Germinal center (tissue), 1 donor: ENCODE measurements at regions not wholly inside any gene's neighbourhood (a gene's known extent, or its start where the extent isn't known, plus 50 kb on each side); places are given as distances from the start of the nearest gene placed in this dataset.

ENCODE experiments used
- DNase-seq: peaks from one replicate; pipeline ENCODE4 v3.0.0; 2012; ENCODE audit warnings: mixed read lengths, low spot score

DNA sequence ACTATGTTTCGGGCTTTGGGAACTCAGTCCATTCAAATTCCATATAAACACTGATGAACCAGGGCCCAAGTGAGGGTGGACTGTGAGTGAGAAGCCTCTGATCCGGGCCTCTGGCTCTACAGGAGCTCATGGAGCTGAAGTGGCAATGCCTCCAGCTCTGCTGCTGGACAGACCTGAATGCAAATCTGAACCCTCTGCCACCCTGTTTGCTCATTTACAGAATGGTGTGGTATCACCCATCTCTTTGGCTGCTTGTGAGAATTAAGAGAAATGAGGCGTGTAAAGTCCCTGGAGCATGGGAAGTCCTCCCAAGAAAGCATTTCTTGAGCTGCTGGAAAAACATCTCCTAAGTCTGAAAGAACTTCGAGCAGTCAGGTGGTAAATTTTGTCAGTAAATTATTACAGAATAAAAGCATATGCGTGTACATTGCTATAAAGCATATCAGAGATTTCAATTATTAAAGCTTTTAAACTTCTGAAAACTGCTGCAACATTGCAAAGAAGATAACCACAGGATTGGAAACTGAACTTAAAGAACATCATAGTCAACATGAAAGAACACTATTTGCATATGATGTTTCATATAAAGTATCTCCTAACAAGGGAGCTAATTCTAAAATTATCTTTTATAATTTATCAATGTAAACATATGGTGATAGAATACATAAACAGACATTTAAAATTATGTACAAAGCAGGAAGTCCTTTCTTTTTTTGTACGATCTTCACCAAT, 369.0 kb downstream of the UQCRFS1 start:
- no peak for DNase-seq

- DNase-seq = no peak
Observed at GRCh38 chr19:28841531-28841930, 371.4 kb downstream of the UQCRFS1 start.

DNA sequence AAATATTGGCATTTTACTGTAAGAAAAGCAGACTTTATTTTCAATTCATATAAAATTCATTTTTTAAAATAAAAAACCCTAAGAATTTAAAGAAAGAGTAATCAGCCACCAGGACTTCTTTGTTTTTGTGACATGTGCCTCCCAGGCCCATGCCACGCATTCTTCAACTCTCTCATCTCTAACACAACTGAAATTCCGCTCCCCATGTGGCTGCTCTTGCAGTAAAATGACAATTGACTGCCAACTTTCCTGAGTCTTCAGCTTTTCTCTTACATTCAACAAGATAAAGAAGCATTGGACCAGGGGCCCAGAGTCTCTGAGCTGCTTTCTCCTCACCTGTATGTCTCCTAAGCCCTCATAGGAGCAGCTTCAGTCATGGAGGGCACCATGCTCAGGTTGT, 372.1 kb downstream of the UQCRFS1 start:
- no peak for DNase-seq

DNA sequence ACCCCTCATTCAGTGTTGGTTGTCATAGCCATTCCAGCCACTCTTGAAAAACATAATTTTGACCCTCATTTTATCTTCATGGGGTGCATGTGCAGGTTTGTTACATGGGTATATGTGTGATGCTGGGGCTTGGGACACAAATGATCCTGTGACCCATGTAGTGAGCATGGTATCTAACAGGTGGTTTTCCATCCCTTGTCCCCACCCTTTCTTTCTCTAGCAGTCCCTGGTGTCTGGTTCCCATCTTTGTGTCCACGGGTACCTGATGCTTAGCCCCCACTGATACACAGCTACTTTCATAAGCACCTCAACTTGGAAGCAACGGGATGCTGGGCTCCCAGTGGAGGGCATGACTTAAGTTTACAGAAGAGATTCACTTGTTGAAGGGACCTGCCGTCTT, 373.5 kb downstream of the UQCRFS1 start:
- no peak for DNase-seq

DNA sequence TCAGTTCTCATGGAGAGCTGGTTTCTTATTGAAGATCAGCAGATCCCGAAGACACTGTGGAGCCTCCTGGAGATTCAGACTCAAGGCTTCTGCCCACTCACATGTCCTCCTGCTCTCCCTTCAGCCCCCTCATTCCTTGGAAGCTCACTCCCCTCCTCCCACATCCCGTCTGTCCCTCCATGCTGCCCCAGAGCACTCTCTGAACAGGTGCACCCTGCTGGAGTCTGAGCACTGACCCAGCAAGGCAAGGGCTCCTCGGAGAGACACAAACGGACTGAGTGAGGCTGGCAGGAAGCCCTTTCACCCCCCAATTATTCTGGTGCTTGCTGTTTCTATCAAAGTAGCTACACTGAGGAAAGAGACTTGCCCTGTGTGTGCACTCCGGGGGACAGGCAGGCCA, 374.0 kb downstream of the UQCRFS1 start:
- no peak for DNase-seq

GRCh38 chr19:28836421-28836820, 376.5 kb downstream of the UQCRFS1 start:
- DNase-seq = no peak

DNA sequence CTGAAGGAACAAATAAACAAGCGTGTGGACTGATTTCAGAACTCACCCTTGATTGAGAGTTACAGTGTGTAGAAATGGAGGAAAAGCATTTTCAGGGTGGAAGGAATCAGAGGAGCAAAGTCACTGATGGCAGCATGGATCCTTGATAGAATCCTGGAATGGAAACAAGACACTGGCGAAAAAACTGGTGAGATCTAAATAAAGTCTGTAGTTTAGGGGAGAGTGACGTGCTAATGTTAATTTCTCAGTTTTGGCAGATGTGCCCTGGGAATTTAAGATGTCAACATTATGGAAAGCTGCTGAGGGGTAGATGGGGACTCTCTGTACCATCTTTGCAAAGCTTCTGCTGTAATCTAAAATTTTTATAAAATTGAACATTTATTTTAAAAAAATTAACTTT, 378.0 kb downstream of the UQCRFS1 start:
- DNase-seq = no peak

- DNase-seq = no peak
Observed at GRCh38 chr19:28831462-28831861, 381.5 kb downstream of the UQCRFS1 start.

GRCh38 chr19:28829762-28830161, 383.2 kb downstream of the UQCRFS1 start:
- DNase-seq = no peak

DNA sequence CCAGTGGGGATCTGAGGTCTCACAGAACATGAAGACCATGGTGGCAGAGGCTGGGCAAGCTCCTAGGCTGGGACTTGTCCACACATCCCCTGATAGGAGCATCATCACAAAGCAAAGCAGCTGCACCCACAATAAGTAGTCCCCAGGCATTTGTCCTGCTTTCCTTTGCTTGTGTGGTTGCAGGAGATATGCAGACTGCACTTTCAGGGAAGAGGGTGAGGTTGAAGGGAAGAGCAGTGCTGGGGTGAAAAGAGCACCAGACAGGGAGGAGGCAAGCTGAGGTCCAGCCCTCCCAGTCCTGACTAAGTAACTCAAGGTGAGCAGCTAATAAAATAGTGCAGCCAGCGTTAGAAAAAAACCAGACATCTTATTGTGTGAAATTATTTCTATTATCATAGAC, 383.6 kb downstream of the UQCRFS1 start:
- no peak for DNase-seq

GRCh38 chr19:28828276-28828870, 384.6 kb downstream of the UQCRFS1 start:
- no peak for DNase-seq

DNA sequence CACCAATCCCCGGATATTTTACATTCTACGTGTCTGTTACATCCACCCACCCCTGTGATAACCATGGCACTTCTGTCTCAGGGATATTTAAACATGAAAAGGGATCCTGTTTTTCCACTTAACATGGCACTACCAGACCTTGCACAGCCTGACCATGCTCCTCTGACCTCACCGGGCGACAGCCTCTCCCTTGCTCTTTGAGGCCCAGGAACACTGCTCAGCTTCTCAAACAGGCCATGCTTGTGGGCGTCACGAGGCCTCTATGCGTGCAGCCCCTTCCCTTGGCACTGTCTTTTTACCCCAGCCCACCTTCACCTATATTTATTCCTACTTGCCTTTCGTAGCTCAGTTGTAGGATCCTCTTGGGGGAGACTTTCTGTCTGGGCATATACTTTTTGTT, 385.6 kb downstream of the UQCRFS1 start:
- no peak for DNase-seq

GRCh38 chr19:28823338-28823961, 389.5 kb downstream of the UQCRFS1 start:
- DNase-seq = no peak

- DNase-seq = no peak
Observed at GRCh38 chr19:28820289-28820688, 392.7 kb downstream of the UQCRFS1 start.

DNA sequence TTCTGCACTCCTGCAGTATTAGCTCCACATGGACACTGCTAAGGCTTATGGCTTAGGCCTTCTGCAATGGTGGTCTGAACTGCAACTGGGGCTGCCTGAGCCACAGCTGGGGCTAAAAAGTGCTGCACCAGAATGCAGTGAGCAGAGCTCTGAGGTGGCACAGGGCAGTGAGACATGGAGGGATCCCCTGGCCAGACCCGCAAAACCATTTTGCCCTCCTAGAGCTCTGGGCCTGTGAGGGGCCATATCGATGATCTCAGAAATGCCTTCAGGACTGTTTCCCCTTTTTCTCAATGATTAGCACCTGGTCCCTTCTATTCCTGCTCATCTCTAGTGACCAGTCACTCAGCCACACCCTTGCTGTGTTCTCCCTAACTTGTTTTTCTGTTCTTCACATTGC, 397.7 kb downstream of the UQCRFS1 start:
- DNase-seq = no peak

- no peak for DNase-seq
Observed at GRCh38 chr19:28794301-28794700, 418.6 kb downstream of the UQCRFS1 start.

DNA sequence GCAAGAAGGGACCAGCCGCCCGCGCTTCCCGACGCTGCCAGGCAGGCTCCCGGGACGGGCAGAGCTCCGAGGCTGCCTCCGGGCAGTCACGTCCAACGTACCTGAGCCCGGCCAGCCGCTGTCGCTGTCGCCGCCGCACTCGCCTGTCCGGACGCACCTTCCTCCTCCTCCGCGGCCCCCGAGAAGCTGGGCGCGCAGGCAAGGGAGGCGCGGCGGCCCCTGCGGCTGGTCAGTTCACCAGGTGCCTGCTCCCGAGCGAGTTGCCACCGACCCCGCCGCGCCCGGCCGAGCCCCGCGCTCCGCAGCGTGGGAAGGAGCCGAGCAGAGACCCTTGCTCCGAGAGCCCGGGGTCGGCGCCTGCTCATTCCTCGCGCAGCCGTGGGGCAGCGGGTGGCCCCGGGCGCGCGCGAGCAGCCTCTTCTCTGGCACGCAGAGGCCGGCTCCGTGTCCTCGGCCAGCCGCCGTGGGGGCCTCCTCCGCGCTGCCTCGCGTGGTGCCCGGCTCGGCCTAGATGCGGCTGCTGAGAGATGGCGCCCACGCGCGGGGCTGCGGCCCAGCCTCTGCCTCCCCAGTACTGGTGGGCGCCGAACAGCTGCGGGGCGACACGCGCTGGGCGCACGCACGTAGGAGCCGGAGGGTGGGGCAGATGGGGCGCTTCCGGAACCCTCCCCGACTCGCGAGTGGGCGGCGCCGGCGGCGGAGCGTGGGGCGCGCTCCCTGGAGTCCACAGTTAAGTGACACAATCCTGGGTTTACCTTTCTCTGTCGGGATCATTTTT, 419.4 kb downstream of the UQCRFS1 start:
- no peak for DNase-seq

- DNase-seq = no peak
Observed at GRCh38 chr19:28785971-28786370, 427.0 kb downstream of the UQCRFS1 start.

GRCh38 chr19:28764066-28764465, 448.9 kb downstream of the UQCRFS1 start:
- no peak for DNase-seq

GRCh38 chr19:28746478-28746877, 466.5 kb downstream of the UQCRFS1 start:
- no peak for DNase-seq

DNA sequence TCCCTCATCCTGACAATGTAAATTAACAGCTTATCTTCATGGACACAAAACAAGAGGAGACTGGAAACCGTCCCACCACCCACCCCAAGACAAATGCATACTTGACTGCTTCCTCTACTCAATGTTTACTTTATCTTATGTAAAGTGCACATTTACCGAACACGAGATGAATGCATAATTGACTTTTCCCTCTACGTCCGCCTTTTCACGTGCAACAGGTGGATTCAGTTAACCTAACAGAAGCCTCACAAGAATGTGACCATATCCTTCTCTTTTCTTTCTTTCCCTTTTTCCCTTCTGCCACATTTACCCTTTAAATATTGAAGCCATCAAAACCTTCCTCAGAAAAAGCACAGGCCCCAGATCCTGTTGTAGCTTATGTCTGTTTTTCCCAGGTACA, 468.0 kb downstream of the UQCRFS1 start:
- DNase-seq = no peak

DNA sequence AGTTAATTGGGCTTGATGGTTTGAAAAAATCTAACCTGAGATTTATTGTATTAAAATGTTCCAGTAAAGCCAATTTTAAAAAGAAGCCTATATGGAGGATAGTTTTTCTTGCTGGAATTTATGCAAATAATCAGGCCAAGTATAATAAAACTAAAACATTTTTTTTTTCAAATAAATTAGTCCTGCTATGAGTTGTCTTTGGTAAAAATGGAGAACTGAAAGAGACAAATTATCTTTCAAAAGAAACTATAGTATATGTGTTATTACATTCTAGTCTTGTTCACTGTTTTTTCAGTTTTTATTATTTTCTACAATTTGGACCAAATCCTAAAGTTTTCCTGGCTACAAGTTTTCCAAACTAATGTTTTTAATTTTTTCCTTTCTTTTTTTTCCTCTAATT, 468.9 kb downstream of the UQCRFS1 start:
- DNase-seq = no peak
